ENCODE measurements at regions not wholly inside any gene's neighbourhood (a gene's known extent, or its start where the extent isn't known, plus 50 kb on each side); places are given as distances from the start of the nearest gene placed in this dataset.
A peak's percentile ranks its signal among the peaks of the same experiment; 100 is the strongest.

- H3K4me3 ChIP-seq, result no peak overlapping the region
- H3K4me1 ChIP-seq (replicated peaks; ENCODE audit: insufficient read depth), result no peaks in the 10 kb centered on the region
- POLR2A ChIA-PET (ENCODE audit: unreplicated experiment), result no interaction called here
- no peak overlapping the region for H3K27ac ChIP-seq
- H3K4me2 ChIP-seq, result no peak overlapping the region
- no TSS peak for BruUV-seq (replicated peaks)
- H3K27me3 ChIP-seq (ENCODE audit: insufficient read depth, low read depth), result no peaks in the 10 kb centered on the region
- no peaks in the 10 kb centered on the region for H3K9me2 ChIP-seq (ENCODE audit: insufficient read depth)
- TF ChIP-seq EZH2 (IDR thresholded peaks at IDR 0.05; ENCODE audit: low read depth), result no peak
- no peak for TF ChIP-seq CTCF (conservative IDR thresholded peaks at IDR 0.05)
- no peaks in the 10 kb centered on the region for H3K79me2 ChIP-seq (ENCODE audit: low read depth)
- no peaks in the 10 kb centered on the region for H3K9me3 ChIP-seq (ENCODE audit: insufficient read depth, low read depth)
- H3K36me3 ChIP-seq (ENCODE audit: low read depth), result no peaks in the 10 kb centered on the region
- H2AFZ ChIP-seq, result no peak overlapping the region
- no peaks in the 10 kb centered on the region for H4K20me1 ChIP-seq (ENCODE audit: insufficient read depth)
- no peaks in the 10 kb centered on the region for H3F3A ChIP-seq (ENCODE audit: insufficient read depth, low read depth)
- CTCF ChIA-PET, result no interaction called here
- intact Hi-C loops (cut with micrococcal nuclease; ENCODE audit: unreplicated experiment), result no loop called here
- no peak for DNase-seq
These were observed 78.0 kb upstream of the AMZ2 start for GRCh38 chr17:68169840-68170239.

- no peaks in the 10 kb centered on the region for H3K9me2 ChIP-seq (ENCODE audit: insufficient read depth)
- H3K4me3 ChIP-seq, result no peak overlapping the region
- ChIA-PET POLR2A (ENCODE audit: unreplicated experiment) (no interaction called here), CTCF (no interaction called here)
- H3K27ac ChIP-seq, result no peak overlapping the region
- H2AFZ ChIP-seq, result no peak overlapping the region
- H4K20me1 ChIP-seq (ENCODE audit: insufficient read depth), result no peaks in the 10 kb centered on the region
- no peaks in the 10 kb centered on the region for H3K9me3 ChIP-seq (ENCODE audit: insufficient read depth, low read depth)
- H3K27me3 ChIP-seq (ENCODE audit: insufficient read depth, low read depth), result no peaks in the 10 kb centered on the region
- TF ChIP-seq CTCF (conservative IDR thresholded peaks at IDR 0.05) (no peak), EZH2 (IDR thresholded peaks at IDR 0.05; ENCODE audit: low read depth) (no peak)
- no peaks in the 10 kb centered on the region for H3K36me3 ChIP-seq (ENCODE audit: low read depth)
- no peak for DNase-seq
- H3K79me2 ChIP-seq (ENCODE audit: low read depth), result no peaks in the 10 kb centered on the region
- H3K4me1 ChIP-seq (replicated peaks; ENCODE audit: insufficient read depth), result no peaks in the 10 kb centered on the region
- no TSS peak for BruUV-seq (replicated peaks)
- H3F3A ChIP-seq (ENCODE audit: insufficient read depth, low read depth), result no peaks in the 10 kb centered on the region
- no peak overlapping the region for H3K4me2 ChIP-seq
- intact Hi-C loops (cut with micrococcal nuclease; ENCODE audit: unreplicated experiment), result no loop called here
These were observed 77.6 kb upstream of the AMZ2 start for GRCh38 chr17:68170246-68170645.

- ChIA-PET CTCF (interaction anchor here (1.2 kb wide), 1 partner anchor 263 kb away, joined by 3 read pairs; no protein-coding TSS in a partner anchor), POLR2A (ENCODE audit: unreplicated experiment) (no interaction called here)
- Histone ChIP-seq H3F3A (ENCODE audit: insufficient read depth, low read depth) (no peaks in the 10 kb centered on the region), H3K9me2 (ENCODE audit: insufficient read depth) (no peaks in the 10 kb centered on the region), H3K9me3 (ENCODE audit: insufficient read depth, low read depth) (no peaks in the 10 kb centered on the region), H3K36me3 (ENCODE audit: low read depth) (no peaks in the 10 kb centered on the region), H4K20me1 (ENCODE audit: insufficient read depth) (no peaks in the 10 kb centered on the region), H3K4me1 (replicated peaks; ENCODE audit: insufficient read depth) (no peaks in the 10 kb centered on the region), H3K4me3 (no peak overlapping the region), H3K79me2 (ENCODE audit: low read depth) (no peaks in the 10 kb centered on the region), H3K4me2 (no peak overlapping the region), H2AFZ (no peak overlapping the region), H3K27me3 (ENCODE audit: insufficient read depth, low read depth) (no peaks in the 10 kb centered on the region), H3K27ac (no peak overlapping the region)
- DNase-seq, result peak; percentile 40 to 61
- BruUV-seq (replicated peaks), result no TSS peak
- intact Hi-C loops (cut with micrococcal nuclease; ENCODE audit: unreplicated experiment), result loop anchor here (1.0 to 2.0 kb wide), 4 partner anchors 28 to 588 kb away; no protein-coding TSS in a partner anchor
- peak; percentile 98 for TF ChIP-seq CTCF (conservative IDR thresholded peaks at IDR 0.05)
- no peak for TF ChIP-seq EZH2 (IDR thresholded peaks at IDR 0.05; ENCODE audit: low read depth)
These were observed 75.3 kb upstream of the AMZ2 start for GRCh38 chr17:68172461-68172954.

Measured in PC-9 (cell line).